Keratinocyte (primary cell): ENCODE measurements at regions not wholly inside any gene's neighbourhood (a gene's known extent, or its start where the extent isn't known, plus 50 kb on each side); places are given as distances from the start of the nearest gene placed in this dataset.

Experiments
- DNase-seq: peaks from one replicate; pipeline ENCODE4 v3.0.0-alpha.2; 2011; ENCODE audit warnings: low read depth, missing footprints, low spot score
- FAIRE-seq: peaks from 2 replicates; lab custom pipeline; 2011; peaks lifted over from hg19 to GRCh38; lab: Jason Lieb, UNC
- H2AFZ ChIP-seq: 2 replicates; pipeline ENCODE4 v1.6.0; 2012; ENCODE audit warnings: low read length, control low read depth, inconsistent platforms; ENCODE audit not compliant: control insufficient read depth
- H3K27ac ChIP-seq: 2 replicates; pipeline ENCODE4 v1.5.1; 2011; ENCODE audit warnings: low read length; ENCODE audit not compliant: control insufficient read depth, insufficient read depth
- H3K27me3 ChIP-seq: 3 replicates; pipeline ENCODE4 v1.6.0; 2011; ENCODE audit warnings: low read length; ENCODE audit not compliant: control insufficient read depth, insufficient read depth; ENCODE audit errors: extremely low read depth
- H3K36me3 ChIP-seq, 2 experiments: 2 replicates in 1 of 2; 3 replicates in 1 of 2; pipeline ENCODE4 v1.5.1; 2011; ENCODE audit warnings: low read length in 2 of 2, mild to moderate bottlenecking in 1 of 2; ENCODE audit not compliant: control insufficient read depth in 2 of 2, insufficient read depth in 2 of 2; ENCODE audit errors: extremely low read depth in 1 of 2
- H3K4me1 ChIP-seq: 3 replicates; pipeline ENCODE4 v1.5.1; 2011; ENCODE audit warnings: low read length; ENCODE audit not compliant: control insufficient read depth, insufficient read depth; ENCODE audit errors: extremely low read depth
- H3K4me2 ChIP-seq: 3 replicates; pipeline ENCODE4 v1.6.0; 2011; ENCODE audit warnings: low read depth, low read length; ENCODE audit not compliant: control insufficient read depth, insufficient read depth; ENCODE audit errors: extremely low read depth
- H3K4me3 ChIP-seq, 3 experiments: fragments of 200-600 bp in 1 of 3; sonication (generic) in 1 of 3; 2 replicates in 2 of 3; 3 replicates in 1 of 3; pipeline ENCODE4 v1.5.1; 2011 to 2016; ENCODE audit warnings: low read length in 3 of 3, mild to moderate bottlenecking in 3 of 3, control low read depth in 2 of 3, inconsistent platforms in 1 of 3, low read depth in 1 of 3, mixed read lengths in 1 of 3, mixed run types in 1 of 3, moderate library complexity in 1 of 3; ENCODE audit not compliant: control insufficient read depth in 2 of 3, insufficient read depth in 2 of 3; ENCODE audit errors: extremely low read depth in 1 of 3
- H3K79me2 ChIP-seq: 2 replicates; pipeline ENCODE4 v1.6.0; 2012; ENCODE audit warnings: low read length; ENCODE audit not compliant: control insufficient read depth, insufficient read depth
- H3K9ac ChIP-seq: 3 replicates; pipeline ENCODE4 v1.6.0; 2011; ENCODE audit warnings: low read length; ENCODE audit not compliant: control insufficient read depth, insufficient read depth; ENCODE audit errors: extremely low read depth
- H3K9me1 ChIP-seq: 3 replicates; pipeline ENCODE4 v1.6.0; 2011; ENCODE audit warnings: low read length; ENCODE audit not compliant: control insufficient read depth, insufficient read depth; ENCODE audit errors: extremely low read depth
- H3K9me3 ChIP-seq: 2 replicates; pipeline ENCODE4 v1.5.1; 2012; ENCODE audit warnings: low read depth, low read length; ENCODE audit not compliant: control insufficient read depth
- H4K20me1 ChIP-seq: 3 replicates; pipeline ENCODE4 v1.6.0; 2011; ENCODE audit warnings: low read length; ENCODE audit not compliant: control insufficient read depth, insufficient read depth; ENCODE audit errors: extremely low read depth
- CTCF ChIP-seq, 3 experiments: IDR thresholded peaks in 1 of 3; conservative IDR thresholded peaks in 1 of 3; optimal IDR thresholded peaks in 1 of 3; 2 replicates in 2 of 3; 3 replicates in 1 of 3; pipeline versions ENCODE3 to v1.5.1; 2011; ENCODE audit warnings: low read length in 3 of 3, mild to moderate bottlenecking in 3 of 3, moderate library complexity in 2 of 3, control low read depth in 1 of 3, inconsistent platforms in 1 of 3; ENCODE audit not compliant: insufficient read depth in 2 of 3; ENCODE audit errors: extremely low read depth in 1 of 3
- EZH2 ChIP-seq: IDR thresholded peaks from one replicate; pipeline ENCODE4 v1.6.1; 2012; ENCODE audit warnings: inconsistent platforms, mild to moderate bottlenecking, low read length, moderate library complexity
- dilution Hi-C: fragments of 300-500 bp; cut with MboI; formaldehyde crosslinking; loops from one replicate; pipeline ENCODE4 v1.7.0; 2020; ENCODE audit warnings: low sequenced_read_pairs; ENCODE audit not compliant: extremely low pct_ligation_motif_present

GRCh38 chr22:49709464-49709863, 118.2 kb downstream of the BRD1 start:
- DNase-seq (no peak), FAIRE-seq (no peak)
- Histone ChIP-seq H3K36me3 (no peaks in the 10 kb centered on the region), H3K9me1 (no peaks in the 10 kb centered on the region), H3K9me3 (peaks cover 7% of the 10 kb centered on the region), H3K4me2 (no peak overlapping the region), H3K4me3 (no peak overlapping the region), H3K9ac (no peak overlapping the region), H2AFZ (no peak overlapping the region), H4K20me1 (no peaks in the 10 kb centered on the region), H3K4me1 (no peaks in the 10 kb centered on the region), H3K27me3 (no peaks in the 10 kb centered on the region), H3K27ac (no peak overlapping the region), H3K79me2 (no peaks in the 10 kb centered on the region)
- dilution Hi-C loops = no loop called here
- TF ChIP-seq EZH2 = no peak

GRCh38 chr22:49705972-49706352, 121.7 kb downstream of the BRD1 start:
- peaks cover 6% of the 10 kb centered on the region for H3K9me3 ChIP-seq
- no peaks in the 10 kb centered on the region for H3K36me3 ChIP-seq
- no peak overlapping the region for H3K9ac ChIP-seq
- H3K4me1 ChIP-seq = no peaks in the 10 kb centered on the region
- no peaks in the 10 kb centered on the region for H3K27me3 ChIP-seq
- dilution Hi-C loops = no loop called here
- H3K4me2 ChIP-seq = no peak overlapping the region
- H3K4me3 ChIP-seq = no peak overlapping the region
- H2AFZ ChIP-seq = no peak overlapping the region
- TF ChIP-seq EZH2 (no peak), CTCF (optimal IDR thresholded peaks at IDR 0.05 in 1 of 3, IDR thresholded peaks at IDR 0.05 in 1 of 3, conservative IDR thresholded peaks at IDR 0.05 in 1 of 3; ENCODE audit: extremely low read depth in 1 of 3, insufficient read depth in 2 of 3, low read length in 3 of 3) (no peak)
- H3K27ac ChIP-seq = no peak overlapping the region
- DNase-seq (no peak), FAIRE-seq (no peak)
- no peaks in the 10 kb centered on the region for H4K20me1 ChIP-seq
- H3K9me1 ChIP-seq = no peaks in the 10 kb centered on the region
- H3K79me2 ChIP-seq = no peaks in the 10 kb centered on the region

GRCh38 chr22:49705216-49705971, 122.3 kb downstream of the BRD1 start:
- Histone ChIP-seq H2AFZ (no peak overlapping the region), H4K20me1 (no peaks in the 10 kb centered on the region), H3K9me1 (no peaks in the 10 kb centered on the region), H3K9me3 (peaks cover 2% of the 10 kb centered on the region), H3K9ac (no peak overlapping the region), H3K79me2 (no peaks in the 10 kb centered on the region), H3K4me3 (no peak overlapping the region), H3K27ac (no peak overlapping the region), H3K27me3 (no peaks in the 10 kb centered on the region), H3K4me2 (no peak overlapping the region), H3K4me1 (no peaks in the 10 kb centered on the region), H3K36me3 (no peaks in the 10 kb centered on the region)
- no peak for TF ChIP-seq EZH2
- no peak for TF ChIP-seq CTCF (optimal IDR thresholded peaks at IDR 0.05 in 1 of 3, IDR thresholded peaks at IDR 0.05 in 1 of 3, conservative IDR thresholded peaks at IDR 0.05 in 1 of 3; ENCODE audit: extremely low read depth in 1 of 3, insufficient read depth in 2 of 3, low read length in 3 of 3)
- dilution Hi-C loops = no loop called here
- no peak for FAIRE-seq
- DNase-seq = no peak
